ENCODE measurements at regions not wholly inside any gene's neighbourhood (a gene's known extent, or its start where the extent isn't known, plus 50 kb on each side); places are given as distances from the start of the nearest gene placed in this dataset.
A peak's percentile ranks its signal among the peaks of the same experiment; 100 is the strongest.

DNA sequence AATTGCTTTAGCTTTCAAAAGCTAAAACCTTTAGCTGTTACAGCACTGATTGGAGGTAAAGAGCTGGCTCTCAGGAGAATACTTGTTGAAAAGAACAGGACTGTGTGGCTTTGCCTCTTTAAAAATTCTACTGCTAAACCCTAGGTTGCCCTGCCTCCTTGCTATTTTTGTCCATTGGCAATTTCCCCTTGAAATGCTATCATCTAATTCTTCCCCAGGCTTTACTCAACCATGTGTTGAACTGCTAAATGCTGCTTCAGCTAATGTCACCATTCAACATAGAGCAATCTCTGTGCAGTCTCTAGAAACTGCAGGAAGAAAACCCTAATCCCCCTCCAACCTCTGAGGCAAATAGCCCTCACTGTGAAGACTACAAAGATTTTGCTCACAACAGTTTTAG, 203.7 kb upstream of the ARX start:
- DNase-seq (ENCODE audit: low spot score), result no peak

DNA sequence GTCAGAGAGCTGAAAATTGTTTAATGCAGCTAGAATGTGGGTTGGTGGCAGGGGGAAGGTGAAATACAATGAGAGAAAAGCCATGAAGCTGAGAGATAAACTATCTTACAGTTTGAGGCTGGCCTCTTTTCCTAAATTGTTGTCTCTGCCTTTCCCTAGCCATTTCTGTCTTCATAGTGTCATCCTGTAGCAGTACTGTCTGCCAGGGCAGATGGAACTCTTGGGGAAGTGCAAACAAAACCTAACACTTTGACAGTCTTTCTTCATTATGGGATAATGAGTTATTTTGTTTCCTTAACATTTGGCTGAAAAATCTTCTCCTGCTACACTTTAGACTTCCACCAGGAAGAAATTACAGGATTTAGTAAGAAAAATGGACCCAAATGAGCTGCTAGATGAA, 197.8 kb upstream of the ARX start:
- DNase-seq (ENCODE audit: low spot score), result no peak

DNA sequence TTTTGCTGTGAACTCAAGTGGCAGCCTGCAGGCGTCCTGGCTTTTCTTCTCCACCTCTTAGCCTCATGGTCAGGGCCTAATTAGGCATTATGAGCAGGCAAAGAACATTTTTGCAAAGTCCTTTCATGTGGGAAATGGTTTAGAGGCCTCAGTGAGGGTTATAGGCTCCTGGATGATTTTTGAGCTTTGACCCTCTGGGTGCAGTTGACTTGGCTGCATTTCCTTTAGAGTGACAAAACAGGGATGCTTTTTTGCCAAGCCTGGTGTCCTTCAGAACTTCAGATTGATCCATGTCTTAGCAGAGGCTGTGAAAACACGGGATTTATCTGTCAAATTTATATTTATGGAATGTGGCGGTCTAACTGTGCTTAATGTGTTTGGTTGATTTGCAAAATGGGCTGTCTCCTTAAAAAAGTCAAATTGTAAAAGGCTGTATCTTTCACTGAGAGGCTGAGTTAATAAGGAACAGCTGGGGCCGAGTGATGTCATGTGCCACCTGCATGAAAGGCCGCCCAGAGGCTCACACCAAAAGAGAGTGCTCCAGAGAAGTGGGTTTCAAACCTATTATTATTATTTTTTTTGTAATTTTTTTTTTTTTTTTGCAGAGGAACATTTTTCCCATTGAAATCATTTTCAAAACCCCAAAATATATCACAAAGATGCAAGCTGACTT, 192.2 kb upstream of the ARX start:
- DNase-seq (ENCODE audit: low spot score), result no peak

DNA sequence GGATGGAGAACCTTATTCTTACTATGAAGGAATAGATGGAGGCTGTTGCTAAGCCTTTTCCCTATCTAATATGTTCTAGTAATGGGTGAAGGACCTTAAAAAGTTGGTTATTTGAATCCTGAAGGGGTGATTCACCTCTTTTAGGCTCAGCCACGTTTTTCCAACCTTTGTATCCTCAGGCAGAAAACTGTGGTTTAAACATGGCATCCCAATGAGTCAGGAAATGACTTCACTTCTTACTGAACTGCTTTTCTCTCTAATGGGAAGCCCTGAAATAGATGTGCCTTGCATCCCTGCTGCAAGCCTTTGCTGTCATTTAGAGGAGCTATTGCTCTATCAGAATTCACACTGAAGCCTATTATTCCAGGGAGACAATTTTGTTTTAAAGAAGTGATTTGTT, 191.0 kb upstream of the ARX start:
- DNase-seq (ENCODE audit: low spot score), result no peak

DNA sequence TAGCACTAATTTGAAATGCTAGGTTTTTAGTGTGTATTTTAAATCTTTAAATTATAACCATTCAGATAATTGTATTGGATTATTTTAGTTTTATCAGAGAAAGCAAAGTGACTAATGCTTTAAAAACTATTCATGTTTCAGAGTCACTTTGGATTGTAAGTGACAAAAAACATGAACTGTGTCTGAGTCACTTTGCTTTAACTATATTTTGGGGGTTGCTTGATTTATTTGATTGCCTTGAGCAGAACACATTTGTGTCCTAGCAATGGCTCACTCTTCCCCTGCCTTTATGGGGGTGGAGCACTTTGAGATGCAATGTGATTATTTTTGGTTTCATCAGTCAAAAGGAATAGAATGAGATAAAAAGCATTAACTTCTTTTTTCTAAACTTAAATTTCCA, 188.4 kb upstream of the ARX start:
- no peak for DNase-seq (ENCODE audit: low spot score)

DNA sequence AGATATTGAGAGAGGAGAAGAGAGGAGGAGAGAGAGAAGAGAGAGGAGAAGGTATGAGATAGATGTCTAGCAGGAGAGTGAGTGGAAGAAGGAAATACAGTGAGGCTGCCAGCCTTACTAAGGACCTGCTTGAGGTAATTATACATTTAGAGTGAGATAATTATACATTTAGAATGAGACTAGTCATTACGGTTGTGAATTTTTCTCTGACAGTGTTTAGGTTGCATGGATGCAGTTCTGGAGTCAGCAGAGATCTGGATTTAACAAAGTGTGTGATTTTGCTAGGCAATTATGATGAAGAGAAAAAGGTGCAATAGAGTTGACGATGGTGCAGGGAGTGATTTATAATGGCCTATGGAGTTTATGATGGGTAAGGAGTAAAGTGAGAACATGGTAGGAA, 187.1 kb upstream of the ARX start:
- DNase-seq (ENCODE audit: low spot score), result no peak

DNA sequence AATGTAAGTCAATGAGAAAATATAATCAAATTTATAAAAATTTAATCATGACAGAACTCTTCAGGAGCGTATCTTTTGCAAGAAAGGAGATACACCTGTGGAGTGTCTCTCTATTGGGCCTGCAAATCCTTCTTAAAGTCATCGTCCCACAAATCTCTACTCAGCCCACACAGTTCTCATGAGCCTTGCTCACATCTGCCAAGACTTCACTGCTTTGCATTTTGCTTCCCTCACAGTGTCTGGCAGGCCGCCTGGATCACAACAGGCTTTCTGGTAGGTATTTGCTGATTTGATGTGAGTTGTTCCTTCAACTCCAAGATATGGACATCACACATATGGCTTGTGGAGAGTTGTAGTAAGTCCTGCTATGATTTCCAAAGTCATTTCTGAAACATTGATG, 183.1 kb upstream of the ARX start:
- no peak for DNase-seq (ENCODE audit: low spot score)

DNA sequence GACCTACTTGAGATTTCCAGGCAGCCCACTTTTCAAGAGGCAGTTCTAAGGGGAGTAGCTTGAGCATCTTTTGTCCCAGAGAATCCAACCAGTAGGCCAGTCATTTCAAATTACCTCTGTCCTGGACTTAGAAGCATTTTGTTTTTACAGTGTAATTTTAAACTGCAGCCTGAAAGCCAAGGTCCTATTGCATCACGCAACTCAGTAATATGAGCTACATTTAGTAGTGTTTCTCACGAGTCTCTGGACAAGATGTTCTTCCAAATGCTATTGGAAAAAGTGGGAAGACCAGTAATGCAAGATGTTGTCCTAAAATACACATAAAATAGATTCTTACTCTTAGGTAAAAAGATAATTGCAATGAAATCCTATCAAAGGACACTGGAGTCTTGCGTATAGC, 182.5 kb upstream of the ARX start:
- DNase-seq (ENCODE audit: low spot score), result no peak

DNA sequence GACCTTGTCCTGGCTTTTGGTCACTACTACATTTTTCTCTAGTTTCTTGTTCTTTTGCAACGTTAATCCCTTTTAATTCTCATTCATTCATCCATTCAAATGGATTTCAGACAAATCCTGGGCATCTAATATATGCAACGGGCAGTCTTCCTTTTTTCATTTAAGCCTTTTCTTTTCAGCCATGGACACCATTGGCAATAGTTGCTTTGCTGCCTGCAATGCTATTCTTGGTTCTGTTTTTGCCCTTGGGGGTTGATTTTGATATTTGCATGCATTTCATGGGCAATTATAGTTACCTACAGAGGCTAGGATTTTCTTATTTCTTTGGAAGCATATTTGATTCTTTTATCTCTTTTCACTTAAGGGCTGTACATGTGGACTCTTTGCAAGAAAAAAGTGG, 180.5 kb upstream of the ARX start:
- no peak for DNase-seq (ENCODE audit: low spot score)

DNA sequence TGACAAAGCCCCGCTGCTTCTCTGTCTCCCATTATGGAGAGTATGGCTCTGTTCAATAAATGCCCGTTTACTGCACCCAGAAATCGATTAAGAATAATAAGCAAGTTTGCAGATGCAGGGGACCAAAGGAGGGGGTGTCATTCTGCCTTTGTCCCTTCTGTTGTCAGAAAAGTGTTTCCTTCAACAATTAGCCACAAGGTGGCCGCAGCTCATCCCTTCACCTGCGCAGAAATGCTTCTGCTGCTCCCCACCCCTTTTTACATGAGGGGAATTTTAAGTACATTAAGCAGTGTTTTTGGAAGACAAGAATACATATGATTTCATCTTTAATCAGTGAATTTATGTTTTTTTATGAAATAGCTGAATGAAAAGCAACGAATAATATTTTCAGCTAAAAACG, 175.6 kb upstream of the ARX start:
- no peak for DNase-seq (ENCODE audit: low spot score)

DNA sequence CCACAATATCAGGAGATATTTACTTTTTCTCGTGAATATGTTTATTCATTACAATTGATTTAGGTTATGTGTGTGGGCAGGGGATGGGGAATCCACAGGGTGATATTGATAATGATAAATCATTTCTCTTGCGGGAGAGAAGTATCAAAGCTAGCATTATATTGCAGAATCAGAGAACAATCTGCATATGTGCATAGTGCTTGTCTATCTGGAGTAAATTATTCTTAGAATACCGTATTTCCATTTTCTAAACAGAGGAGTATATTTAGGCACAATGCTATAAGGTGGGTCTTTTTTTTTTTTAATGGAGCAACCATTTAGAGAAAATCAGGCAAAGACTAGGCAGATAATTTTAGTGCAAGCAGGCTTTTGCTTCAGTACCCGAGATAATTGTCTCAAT, 166.0 kb upstream of the ARX start:
- DNase-seq (ENCODE audit: low spot score), result no peak

DNA sequence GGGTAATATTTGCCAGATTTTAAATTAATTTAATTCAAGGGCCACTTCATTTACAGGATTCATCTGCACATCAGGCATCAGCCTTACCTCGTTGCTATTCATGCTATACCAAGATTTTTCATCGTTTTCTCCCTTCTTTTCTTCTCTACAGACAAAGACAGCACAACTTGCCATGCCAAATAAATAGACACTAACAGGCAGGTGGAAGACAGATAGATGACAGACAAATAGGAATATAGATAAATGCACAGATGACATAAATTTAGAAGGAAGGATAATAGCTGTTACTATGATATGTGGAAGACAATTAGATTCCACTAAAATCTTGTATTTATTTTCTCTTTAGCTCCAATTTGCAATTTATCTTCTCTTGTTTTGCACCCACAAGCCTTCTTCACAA, 164.5 kb upstream of the ARX start:
- no peak for DNase-seq (ENCODE audit: low spot score)

DNA sequence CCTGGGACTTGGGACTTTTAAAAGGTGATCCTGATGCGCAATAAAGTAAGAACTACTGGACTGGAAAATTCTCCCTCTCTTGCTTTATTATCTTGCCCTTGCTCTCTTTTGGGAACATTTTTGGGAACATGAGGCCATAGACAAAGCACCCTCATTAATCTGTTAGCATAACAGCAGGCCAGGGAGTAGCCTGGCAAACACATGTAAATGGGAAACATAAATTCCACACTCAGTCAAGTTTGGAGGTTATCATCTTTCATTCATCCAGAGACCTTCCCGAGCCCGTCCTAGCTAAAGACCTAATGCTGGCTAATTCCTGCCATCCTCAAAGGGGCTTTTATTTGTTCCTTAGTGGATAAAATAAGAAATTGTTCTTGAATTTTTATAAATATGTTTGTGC, 162.8 kb upstream of the ARX start:
- no peak for DNase-seq (ENCODE audit: low spot score)

DNA sequence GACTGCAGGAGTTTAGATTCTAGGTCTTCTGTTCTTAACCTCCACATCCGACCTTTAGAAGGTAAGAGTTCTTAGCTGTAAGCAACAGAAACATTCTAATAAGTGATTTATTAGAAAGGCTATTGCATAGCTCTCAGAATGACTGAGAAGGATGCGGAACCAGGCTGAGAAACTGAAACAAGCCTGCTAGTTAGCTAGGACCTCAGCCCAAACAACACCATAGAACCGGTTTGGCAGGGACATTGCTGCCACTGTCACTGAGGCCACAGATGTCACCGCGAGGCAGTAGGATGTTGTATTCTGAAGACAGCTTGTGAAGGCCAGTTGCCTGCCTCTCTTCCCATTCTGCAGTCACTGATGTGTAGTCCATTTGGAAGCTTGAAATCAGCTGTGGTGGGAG, 160.0 kb upstream of the ARX start:
- DNase-seq (ENCODE audit: low spot score), result no peak

DNA sequence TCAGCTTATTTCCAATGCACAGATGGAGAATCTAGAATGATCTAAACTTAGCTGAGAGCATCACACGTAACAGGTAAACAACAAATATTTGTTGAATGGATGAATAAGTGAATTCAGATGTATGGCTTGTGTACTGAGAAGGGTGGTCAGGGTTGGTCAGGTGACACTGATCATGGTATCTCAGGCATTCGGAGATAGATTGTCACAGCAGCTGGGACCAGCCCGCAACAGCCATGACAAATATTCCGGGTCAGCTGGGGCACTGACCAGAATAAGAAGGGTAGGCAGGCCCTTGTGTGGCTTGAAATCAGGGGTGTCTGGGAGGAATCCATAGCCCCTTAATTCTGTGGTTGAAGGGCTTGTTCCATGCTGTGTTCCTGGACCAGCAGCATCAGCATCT, 159.4 kb upstream of the ARX start:
- no peak for DNase-seq (ENCODE audit: low spot score)

DNA sequence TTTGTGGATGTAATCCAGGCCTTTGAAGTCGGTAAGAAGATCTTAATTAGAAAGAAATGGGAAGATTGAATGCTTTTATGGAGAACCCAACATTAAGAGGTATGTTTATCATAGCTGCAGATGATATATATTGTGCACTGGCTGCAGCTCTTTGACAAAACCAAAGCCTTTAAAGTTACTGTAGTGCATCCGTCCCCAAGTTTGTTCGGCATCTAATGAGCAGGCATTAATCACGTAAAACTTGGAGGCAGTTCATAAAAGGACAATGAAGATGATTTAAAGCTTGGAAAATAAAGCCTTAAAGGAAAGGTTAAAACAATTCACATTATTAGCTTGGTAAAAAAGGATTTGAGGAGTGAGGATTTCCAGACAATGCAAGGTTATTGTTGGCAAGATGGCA, 150.8 kb upstream of the ARX start:
- DNase-seq (ENCODE audit: low spot score), result no peak

DNA sequence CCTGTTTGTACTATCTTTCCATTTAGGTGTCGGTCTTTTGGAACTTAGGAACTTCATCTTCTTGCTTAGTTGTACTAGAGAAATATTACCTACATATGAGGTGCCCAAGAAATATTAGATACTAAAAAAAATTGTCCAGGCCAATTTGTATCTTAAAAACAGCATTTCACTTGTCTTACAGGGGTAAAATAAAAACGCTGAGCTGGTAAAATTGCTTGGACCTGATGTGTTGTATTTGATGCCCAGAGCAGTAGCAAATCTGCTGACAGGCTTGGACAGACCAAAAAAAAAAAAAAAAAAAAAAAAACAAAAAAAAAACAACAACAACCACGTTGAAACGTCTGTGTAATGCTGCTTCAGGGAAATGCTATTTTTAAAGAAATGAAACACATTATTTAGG, 150.4 kb upstream of the ARX start:
- no peak for DNase-seq (ENCODE audit: low spot score)

DNA sequence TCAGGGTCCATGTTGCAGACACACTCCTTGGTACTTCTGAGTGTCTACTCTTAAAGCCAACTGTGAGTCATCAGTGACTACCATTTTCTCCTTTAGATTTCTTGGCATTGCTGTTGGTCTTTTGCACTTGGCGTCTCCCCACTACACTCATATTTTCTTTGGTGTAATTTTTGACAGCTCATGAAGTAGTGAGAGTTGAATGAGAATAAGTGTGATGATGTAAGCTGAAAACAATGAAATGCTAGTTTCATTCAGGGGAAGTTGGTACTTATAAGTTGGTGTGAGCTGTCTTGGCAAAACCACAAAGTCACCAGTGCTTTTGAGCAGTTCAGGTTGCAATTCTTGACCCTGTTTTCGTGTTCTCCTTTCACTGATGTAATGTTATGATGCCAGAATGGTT, 142.9 kb upstream of the ARX start:
- DNase-seq (ENCODE audit: low spot score), result no peak

DNA sequence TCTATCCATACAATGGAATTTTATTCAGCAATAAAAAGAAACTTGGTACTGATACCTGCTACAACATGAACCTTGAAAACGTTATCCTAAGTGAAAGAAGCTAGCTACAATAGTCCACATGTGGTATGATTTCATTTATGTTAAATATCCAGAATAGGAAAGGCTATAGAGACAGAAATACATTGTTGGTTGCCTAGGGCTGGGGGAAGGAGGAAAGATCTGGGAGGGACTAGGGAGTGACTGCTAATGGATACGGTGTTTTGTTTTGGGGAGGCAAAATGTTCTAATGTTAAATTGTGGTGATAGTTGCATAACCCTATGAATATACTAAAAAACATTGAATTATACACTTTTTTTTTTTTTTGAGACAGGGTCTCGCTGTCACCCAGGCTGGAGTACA, 141.1 kb upstream of the ARX start:
- no peak for DNase-seq (ENCODE audit: low spot score)

DNA sequence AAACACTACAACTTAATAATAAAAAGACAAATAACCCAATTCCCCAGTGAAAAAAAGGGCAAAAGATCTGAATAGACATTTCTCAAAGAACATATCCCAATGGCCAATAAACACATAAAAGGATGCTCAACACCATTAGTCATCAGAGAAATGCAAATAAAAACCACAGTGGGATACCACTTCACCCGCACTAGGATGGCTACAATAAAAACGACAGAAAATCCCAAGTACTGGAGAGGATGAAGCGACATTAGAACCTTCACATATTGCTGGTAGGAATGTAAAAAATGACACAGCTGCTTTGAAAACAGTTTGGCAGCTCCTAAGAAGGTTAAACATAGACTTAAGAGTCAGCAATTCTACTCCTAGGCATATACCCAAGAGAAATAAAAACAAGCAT, 140.6 kb upstream of the ARX start:
- DNase-seq (ENCODE audit: low spot score), result no peak

DNA sequence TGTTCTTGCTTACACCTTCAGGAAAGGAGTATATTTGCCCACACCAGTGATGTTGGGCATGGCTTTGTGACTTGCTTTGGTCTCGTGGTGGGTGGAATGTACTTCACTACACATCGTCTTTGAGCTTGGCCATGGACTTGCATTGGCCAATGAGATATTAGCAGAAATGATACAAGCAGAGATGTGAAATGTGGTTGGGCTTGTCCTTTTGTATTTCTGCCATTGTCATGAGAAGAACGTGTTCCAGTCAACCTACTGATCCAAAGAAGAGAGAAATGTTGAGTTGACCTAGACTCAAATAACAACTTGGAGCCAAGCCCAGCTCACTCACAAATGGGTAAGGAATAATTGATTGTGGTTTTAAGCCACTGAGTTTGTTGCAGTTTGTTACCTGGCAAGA, 138.4 kb upstream of the ARX start:
- no peak for DNase-seq (ENCODE audit: low spot score)

DNA sequence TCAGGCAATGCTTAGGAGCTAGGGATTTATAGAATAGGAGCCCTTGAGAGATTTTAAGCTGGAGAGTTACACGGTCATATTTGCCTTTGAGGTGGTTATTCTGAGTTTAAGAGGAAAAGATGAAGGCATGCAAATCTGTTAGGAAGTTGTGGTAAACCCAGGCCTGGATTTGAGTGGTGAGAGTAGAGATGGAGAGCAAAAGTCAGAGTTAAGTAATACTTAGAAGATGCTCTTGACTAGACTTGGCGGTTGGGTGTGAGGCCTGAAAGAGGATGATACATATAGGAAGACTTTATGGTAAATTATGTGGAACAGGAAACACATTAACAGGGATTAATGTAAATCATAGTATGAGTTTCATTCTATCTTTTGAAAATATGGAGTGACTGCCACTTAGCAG, 136.0 kb upstream of the ARX start:
- no peak for DNase-seq (ENCODE audit: low spot score)

DNA sequence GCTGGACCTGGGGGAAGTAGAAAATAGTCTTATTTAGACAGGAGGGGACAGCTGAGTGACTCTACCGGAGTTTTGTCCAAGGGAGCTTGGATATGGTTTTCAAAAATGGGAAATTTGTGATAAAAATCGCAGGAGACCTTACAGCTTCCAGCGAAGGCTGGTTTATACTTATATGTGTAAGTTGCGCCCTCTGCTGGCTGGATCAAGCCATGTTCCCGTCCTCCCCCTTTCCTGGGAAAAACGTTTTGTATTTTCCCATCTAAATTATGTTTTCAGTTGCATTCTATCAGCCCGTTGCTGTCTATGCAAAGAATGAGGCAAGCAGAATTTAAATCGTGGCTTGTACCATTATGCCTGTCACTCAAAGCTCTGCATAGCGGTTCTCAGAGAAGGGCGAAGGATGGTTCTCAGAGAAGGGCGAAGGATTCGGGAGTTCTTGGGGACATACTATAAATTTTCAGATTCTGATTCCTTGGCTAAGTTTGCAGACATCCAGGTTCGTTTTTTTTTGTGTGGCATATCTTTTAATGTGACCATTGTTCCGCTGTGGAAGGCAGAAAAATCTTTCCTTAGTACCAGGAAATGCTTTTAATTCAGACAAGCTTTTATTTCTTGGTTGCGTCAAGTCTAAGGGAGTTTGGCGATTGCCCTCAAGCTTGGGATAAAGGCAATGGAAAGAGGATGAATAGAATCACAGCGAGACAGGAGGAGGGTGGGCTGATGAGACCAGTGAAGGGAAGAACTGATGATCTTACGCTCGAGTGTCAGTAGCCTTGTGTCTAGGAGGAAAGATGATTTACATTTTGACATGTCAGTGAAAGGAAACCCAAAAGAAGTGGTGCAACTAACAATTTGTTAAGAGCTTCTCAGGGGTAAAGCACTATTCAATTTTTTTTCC, 128.5 kb upstream of the ARX start:
- DNase-seq (ENCODE audit: low spot score), result peak; percentile 55

DNA sequence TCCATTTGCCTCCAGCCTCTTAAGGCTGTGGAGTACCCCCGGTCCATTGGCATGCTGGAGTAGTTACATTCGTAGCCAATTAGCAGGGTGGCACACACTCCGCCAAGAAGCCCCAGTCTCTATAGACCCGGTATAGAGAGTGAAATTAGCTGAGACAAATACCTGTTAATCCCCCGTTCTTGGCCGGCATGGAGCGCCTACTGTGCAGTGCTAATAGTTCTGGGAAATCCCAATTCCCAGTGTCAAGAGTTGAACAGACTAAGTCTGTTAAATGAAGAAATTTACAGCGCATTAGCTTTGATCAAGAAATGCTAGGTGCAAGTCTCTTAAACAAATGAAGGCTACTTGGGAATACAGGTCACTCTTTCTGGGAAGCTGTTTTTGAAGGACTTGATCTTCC, 127.8 kb upstream of the ARX start:
- DNase-seq (ENCODE audit: low spot score), result no peak

All from AG08395 (cell line).